ENCODE measurements at regions not wholly inside any gene's neighbourhood (a gene's known extent, or its start where the extent isn't known, plus 50 kb on each side); places are given as distances from the start of the nearest gene placed in this dataset.

DNA sequence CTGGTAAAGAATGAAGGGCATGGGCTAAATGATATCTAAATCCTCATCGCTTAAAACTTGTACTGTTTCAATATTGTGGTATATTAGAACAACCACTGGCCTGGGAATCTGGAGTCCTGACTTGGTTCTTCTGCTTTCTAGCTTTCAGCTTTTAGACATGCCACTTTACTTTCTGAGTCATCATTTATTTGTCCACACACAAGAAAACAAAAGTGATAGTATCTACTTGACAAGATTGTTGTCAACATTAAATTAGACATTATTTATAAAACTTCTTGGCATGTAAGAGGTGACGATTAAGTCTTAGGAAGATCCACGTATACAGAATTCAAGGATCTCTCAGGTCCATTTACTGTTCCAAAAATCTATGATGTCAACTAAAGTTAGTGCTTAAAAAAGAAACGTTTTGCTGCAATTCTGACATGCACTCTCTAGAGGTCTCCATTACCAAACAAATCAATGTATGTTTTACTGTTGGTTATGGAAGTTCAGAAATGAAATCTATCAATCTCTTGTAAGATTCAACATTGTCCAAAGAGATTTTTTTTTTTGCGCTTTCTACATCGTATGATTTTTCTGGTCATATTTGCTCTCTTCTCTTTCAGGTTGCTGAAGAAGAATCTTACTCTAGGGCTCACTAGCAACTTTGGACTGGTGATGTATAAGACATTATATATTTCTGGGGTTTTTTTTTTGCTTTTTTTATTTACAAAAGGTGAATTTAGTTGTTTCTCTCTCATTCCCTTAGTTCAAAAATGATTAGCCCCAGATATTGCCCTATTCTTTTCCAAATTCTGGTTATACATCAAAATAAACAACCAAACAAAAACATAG, 53.6 kb upstream of the DYNC1I1 start:
- DNase-seq = peak; percentile 16 to 49

DNA sequence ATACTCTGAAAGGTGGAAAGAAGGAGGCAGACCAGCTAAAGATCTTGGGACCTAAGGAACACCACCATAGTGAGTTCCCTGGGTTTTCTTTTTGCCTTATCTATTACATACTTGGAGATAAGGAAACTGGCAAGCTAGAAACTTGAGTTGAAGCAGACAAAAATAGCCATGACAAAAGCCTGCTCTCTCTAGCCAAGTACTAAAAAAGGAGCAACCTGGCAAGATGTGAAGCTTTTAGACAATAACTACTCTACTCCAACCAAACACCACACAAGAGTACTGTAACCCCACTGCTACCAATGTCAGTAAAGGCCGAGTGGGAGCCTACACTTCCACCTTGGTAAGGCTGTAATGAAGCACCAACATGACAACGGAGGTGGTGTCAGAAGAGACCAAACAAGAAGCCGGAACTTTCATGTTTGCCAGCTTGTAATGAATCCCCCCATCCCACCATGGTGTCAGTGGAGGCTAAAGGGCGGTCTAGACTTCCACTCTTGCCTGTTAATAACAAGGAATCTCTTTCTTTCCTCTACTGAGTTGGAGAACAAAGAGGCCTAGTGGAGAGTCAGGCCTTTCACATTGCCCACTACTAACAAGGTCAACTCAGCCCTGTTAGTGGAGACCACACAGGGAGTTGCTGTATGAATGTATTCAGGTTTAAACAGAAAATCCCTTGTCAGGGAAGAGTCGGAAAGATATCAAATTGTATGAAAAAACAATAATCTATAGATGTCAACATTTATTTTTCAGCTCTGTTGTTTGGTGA, 55.8 kb upstream of the DYNC1I1 start:
- DNase-seq = no peak

DNA sequence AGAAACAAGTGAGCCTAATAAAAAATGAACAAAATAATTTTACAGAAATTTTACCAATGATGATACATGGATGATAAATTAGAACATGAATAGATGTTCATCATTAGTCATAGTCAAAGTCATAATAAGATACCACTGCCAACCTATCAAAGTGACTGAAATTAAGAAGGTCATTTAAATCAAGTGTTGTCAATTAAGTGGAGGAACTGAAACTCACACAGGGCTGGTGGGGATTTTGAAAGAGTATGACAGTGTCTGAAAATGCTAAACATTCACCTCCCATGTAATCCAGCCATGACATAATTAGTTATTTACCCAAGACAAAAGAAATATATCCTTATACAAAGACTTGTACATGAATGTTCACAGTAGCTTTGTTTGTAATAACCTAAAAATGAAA, 57.1 kb upstream of the DYNC1I1 start:
- DNase-seq = no peak

DNA sequence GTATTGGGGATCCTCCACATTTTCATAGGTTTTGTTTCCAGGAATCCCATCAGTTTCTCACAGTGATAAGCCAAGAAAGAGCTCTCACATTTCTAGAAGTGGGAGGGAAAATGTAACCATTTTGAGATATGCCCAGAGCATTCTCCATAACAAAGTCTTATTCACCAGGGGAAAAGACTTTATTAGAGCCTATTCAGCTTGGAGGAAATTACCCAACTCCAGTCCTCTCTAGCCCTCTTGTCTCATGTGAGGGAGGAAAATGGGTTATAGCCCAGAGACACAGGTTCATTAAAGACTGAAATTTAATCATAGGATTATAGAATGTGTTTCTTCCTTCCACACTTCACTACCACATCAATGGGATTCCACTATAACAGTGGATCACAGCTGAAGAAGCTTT, 61.6 kb upstream of the DYNC1I1 start:
- no peak for DNase-seq

DNA sequence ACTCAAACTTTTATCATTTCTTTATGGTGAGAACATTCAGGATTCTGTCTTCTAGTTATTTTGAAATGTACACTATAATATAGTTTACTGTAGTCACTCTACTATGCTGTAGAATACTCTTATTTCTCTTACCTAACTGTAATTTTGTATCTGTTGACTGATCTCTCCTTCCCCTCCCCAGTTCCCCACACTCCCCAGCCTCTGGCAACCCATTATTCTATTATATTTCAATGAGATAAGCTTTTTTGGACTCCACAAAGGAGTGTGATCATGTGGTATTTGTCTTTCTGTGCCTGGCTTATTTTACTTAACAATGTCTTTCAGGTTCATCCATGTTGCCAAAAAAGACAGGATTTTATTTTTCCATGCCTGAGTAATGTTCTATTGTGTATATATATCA, 71.4 kb upstream of the DYNC1I1 start:
- no peak for DNase-seq

DNA sequence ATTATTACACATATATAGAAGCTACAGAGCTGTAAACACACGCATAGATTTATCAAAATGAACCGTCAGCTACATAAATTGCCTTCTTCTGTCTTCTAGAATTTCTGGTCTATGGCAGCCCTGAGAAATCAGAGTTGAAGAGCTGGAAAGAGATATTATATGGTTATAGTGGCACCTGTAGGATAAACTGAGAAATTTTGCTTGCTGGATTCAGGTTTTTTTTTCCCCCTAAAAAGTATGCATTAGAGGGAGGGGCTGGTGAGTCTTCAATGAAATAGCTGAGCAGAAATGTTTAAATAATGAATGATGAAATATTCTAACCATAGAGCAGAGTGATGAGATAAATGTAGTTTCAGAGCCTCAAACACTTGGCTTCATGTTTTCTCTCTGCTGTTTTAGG, 78.0 kb upstream of the DYNC1I1 start:
- DNase-seq = no peak

DNA sequence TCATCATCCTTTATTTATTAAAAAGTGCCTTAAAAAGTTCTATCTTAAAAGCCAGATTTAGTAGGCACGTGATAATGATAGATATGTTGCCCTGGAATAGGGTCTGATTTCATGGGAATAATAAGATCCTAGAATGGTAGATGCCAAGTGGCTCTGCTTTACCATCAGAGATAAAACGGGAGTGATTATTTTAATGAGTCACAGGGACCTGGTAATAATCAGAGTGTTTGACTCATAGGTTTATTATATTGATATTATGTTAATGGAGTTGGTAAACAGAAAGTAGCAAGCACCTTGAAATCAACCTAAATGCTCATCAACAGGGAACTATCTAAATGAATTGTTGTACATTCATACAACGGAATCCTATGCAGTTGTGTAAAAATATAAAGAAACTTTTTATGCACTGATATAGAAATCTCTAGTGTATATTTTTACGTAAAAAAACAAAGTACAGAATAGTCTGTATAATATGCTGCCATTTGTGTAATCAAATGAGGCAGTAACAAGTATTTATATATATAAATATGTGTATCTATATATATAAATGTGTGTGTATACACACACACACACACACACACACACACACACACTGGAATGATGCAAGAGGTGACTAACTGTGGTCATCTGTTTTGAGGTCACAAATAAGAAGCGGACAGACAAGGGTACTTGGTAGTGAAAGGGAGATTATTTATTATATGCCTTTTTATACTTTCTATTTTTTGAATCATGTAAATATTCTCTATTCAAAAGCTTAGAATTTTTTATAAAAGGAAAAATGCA, 78.6 kb upstream of the DYNC1I1 start:
- no peak for DNase-seq

DNA sequence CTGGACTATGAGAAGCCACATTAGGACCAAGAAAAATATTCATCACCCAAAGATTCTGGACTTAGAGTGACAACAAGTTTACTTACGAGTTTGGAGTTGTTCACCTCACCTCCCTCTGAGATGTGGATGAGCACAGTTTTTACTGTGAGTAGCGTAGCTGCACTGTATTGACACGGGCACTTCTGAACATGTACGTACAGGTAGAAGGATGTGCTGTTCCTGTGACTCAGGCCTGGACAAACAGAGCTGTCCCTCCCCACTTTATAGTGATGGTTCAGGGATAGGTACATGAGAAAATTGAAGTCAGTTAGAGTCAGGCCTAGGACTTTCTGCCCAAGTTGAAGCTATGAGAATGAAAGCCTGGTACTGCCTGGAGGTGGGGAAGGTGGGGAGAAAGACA, 80.9 kb upstream of the DYNC1I1 start:
- peak in 1 of 2 experiments; percentile 54 for DNase-seq

DNA sequence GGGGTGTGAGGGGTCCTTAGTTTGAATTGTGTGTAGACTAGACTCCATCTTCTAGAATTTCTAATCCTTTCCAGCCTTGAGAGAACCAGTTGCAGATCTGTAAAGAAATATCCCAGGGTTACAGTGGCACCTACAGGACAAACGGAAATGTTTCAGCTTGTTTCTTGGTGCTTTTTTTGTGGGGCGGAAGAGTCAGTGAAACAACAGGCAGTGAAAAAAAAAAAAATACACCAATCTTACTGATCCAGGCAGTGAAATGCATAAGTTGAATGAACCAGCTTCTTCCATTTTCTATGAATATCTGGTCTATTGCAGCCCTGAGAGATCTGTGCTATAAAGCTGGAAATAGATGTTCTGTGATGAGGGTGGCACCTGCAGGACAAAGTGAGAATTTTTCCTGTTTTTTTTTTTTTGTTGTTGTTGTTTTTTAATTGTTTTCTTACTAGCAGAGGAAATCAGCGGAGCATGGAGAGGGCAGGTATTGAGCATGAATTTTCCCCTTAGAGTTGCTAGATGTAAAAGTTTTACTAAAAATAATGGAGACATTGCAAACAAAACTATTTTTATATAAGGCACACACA, 81.9 kb upstream of the DYNC1I1 start:
- DNase-seq = peak; percentile 60 to 79

DNA sequence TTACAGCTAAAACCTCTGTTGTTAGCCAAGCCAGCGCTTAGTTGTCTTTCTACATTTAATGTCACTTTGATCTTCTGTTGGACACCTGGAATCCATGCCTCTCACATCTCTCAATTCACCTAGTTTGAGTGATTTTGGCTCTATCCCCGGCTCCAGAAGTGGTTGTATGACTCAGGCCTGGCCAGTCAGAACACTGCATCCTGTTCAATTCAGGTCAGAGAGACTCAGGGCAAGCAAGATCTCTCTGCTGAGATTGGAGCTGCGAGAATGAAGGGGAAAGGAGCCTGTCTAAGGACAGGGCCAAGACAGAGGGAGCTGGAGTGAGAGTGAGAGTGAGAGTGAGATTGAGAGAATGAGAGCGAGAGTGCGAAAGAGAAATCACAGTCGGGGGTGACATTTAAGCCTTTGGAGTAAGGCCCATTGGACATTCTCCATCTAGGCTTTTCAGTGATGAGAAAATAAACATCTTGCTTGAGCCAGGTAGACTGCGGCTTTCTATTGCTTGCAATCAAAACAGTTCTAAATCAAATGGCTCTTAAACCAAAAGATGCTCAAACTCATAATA, 83.3 kb upstream of the DYNC1I1 start:
- DNase-seq = peak; percentile 24 to 26

DNA sequence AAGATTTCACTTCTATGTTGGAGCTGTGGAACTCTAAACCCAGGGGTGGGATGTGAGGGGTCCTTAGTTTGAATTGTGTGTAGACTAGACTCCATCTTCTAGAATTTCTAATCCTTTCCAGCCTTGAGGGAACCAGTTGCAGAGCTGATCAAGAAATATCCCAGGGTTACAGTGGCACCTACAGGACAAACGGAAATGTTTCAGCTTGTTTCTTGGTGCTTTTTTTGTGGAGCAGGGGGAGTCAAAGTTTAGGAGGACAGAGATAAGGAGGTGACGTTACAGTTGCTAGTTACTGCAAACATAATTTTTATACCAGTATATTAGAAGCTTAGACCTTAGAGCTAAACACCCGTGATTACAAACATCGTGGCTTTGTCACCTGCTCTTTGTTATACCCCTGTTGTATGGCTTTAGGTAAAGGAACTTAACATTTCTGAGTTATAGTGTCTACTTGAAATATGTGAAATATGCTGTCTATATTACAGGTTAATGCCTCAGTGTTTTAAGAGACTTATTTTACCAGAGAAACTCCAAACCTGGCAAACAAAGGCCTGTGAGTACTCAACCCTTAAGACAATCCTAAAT, 84.5 kb upstream of the DYNC1I1 start:
- DNase-seq = peak; percentile 62 to 74

DNA sequence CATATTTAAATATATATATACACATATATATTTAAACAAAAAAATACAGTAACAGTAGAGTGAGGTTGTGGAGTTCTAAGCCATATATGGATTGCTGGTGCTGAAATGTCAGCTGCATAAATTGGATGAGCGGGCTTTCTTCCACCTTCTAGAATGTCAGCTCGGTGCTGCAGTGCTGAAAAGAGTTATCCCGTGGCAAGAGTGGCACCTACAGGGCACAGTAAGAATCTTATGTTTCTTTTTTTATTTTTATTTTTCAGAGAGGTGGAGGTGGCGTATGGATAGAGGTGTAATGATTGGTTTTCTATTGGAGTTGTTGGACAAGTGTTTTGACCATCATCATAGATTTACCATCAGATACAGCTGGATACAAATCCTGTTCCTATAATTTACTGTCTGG, 86.2 kb upstream of the DYNC1I1 start:
- peak; percentile 67 to 82 for DNase-seq

DNA sequence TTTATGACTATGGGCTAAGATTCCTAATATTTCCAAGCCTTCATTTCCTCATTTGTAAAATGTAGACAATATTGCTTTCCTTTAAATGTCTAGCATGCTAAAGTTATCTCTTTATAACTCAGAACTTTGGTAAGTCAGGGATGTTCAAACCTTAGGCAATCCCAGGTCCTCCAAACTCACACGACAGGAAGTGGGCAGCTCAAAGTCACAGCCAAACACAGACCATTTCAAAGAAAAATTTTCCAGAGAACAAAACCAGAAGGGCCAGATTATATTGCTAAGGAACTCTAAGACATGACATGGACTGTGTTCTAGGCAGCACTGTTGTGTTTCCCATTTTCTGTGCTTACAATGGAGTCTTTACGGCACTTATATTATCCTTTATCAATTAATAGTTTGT, 87.8 kb upstream of the DYNC1I1 start:
- DNase-seq = no peak

DNA sequence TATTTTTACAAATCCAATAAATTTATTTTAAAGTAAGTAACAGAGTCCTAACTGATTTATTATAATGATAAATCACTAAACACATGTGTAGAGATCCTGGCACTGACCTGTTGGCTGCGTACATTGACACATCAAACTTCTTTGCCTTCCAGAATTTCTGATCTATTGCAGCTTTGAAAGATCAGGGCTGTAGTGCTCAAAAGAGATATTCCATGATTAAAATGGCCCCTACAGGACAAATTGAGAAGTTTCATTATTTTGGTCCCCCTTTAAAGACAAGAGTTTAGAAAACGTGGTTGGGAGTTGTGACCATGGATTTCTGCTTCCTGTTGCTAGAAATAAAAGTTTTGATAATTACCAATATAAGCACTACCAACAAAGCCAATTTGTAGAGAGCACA, 87.7 kb upstream of the PDK4 start:
- DNase-seq = peak; percentile 75 to 78

DNA sequence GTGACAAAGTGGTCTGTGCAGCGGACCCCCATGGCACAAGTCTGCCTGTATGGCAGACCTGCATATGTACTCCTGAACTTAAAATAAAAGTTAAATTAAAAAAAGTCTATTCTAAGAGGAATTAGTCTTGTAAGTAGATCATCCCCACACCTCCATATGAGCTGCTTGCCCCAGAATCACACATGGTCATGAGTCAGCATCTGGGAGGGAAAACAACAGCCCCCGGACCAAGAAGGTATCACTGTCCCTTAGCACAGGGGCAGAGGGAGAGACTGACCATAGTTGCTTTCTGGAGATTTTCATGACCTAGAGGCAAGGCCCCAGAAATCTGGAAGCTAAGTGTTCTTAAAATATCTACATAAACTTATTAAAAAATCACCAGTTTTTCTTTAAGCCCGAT, 86.6 kb upstream of the PDK4 start:
- DNase-seq = no peak

DNA sequence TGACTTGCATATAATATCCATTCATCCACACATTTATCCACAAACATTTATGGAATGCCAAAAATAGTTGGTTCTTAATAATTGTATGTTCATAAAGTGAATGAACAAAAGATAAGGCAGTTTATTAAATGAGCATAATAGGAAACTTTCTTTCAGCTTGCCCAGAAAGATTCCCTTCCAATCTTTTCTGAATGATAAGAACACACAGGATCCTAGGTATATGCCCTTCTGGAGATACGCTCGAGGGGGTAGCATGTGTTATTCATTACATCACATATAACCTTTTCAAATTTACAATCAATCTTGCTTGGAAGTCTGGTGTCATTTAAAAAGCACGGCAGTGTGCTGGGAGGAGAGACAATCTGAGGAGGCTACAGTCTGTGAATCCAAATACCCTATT, 80.4 kb upstream of the PDK4 start:
- DNase-seq = no peak

DNA sequence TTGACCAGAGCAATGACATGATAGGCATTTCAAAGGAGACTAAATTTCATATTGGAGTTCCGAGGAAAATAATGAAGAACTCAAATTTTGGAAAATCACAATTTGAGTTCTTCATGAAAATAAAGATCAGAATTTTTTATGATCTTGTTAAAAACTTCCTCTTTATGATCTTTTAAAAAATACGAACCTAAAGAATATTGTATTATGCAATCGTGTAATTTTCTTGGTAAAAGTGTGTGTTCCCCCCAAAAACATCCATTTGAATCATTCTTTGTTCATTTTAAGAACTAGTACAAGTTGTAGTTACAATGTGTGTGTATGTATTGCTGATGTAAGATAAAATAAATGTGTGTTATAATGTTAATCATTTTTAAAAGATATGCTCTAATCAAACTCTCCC, 79.3 kb upstream of the PDK4 start:
- no peak for DNase-seq

DNA sequence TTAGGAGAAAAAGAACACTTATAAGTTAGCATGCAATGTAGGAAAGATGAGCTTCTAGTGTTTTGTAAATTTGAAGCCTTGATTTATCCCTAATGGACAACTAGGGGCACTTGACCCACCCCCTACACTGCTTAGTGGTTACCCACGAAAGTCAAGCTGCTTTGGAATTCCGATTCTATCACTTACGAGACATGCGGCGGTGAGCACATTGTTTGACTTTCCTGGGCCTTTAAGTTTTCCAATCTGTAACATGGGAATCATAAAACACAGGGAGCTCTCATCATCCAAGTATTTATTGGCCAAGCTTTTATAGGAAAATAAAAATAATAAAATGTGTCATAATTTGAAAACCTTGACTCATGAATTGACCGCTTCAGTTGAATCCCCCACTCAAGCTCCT, 78.7 kb upstream of the PDK4 start:
- no peak for DNase-seq

DNA sequence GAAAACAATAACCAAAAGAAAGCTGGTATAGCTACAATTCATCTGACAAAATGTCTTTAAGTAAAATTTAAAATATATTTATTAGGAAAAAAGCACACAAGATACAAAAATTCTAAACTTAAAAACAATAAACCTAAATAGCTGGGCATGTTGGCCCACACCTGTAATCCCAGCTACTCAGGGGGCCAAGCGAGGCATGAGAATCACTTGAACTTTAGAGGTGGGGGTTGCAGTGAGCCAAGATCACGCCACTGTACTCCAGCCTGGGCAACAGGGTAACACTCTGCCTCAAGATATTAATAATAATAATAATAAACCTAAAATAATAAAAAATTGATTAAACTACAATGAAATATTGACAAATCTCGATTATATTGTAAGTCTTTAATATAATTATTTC, 77.8 kb upstream of the PDK4 start:
- DNase-seq = no peak

DNA sequence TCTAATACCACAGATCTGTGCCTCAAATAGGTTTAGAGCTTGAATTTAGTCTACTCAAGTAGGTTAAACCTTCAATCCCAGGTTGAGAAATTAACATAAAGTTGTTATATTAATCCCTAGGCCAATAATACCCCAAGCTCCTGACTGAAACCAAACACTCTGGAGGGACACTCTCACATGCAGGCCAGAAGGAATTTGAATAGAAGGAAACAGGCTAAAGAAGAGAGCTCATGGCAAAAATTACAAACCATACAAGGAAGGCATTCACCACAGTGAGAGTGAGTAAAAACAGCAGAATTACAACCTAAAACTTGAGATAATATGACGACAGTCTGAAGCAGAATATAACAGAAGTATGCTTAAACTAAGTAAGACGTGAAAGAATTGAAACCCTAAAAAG, 76.1 kb upstream of the PDK4 start:
- no peak for DNase-seq

DNA sequence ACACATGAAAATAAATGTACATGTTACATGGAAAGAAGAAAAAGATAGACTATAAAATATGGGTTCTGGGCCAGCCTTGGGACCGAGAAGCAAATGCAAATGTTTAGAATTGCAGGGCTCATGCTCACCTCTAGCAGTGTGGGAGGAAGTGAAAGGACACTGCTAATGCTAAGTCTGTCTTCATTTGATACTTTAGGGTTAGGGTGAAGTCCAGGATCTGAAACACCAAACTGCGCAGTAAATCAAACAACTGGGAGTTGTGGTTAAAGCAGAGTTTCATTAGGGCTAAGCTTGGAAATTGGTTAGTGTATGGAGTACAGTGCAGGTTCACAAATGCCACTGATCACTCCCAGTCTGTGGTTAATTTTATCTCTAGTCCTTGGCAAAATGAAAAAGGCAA, 73.2 kb upstream of the PDK4 start:
- DNase-seq = no peak

DNA sequence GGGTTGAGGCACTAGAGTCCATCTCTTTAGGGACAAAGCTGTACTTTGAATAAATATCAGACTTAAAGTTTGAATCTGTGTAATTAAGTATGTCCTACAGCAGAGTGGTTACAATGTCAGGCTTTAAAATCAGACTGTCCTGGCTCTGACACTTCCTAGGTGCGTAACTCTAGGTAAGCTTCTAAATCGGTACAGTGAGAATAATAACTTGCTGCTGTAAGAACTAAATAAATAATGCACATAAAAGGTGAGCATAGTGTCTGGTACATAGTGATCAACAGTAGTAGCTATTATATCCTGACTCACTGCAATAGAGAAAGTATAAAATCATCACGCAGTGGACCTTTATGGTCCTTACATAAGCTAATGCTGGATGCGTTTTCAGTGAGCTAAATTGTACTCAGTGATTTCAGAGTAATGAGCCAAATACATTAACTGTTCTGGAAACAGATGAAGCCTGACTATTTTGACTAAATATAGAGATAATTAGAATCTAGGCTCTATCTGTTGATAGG, 72.2 kb upstream of the PDK4 start:
- DNase-seq = no peak

Measured in SHP77 (cell line).